HepG2 (cell line): ENCODE measurements at regions not wholly inside any gene's neighbourhood (a gene's known extent, or its start where the extent isn't known, plus 50 kb on each side); places are given as distances from the start of the nearest gene placed in this dataset.

Experiments
- CTCF ChIP-seq: sonication (generic); formaldehyde crosslinking; IDR thresholded peaks from 2 replicates; pipeline ENCODE4 v1.5.0; 2020; ENCODE audit warnings: mild to moderate bottlenecking, missing genetic modification reagents, moderate library complexity
- FOXK2 ChIP-seq: fragments of 450-650 bp; IDR thresholded peaks from 2 replicates; pipeline ENCODE4 v1.6.1; 2016
- HES4 ChIP-seq: sonication (generic); formaldehyde crosslinking; IDR thresholded peaks from 2 replicates; pipeline ENCODE4 v1.9.0; 2021; ENCODE audit warnings: mild to moderate bottlenecking, missing genetic modification reagents, borderline replicate concordance
- KDM6A ChIP-seq: IDR thresholded peaks from 2 replicates; pipeline ENCODE4 v1.6.1; 2016; ENCODE audit warnings: low read depth
- MAFK ChIP-seq, 2 experiments: IDR thresholded peaks in 1 of 2; conservative IDR thresholded peaks in 1 of 2; 2 replicates each; pipeline ENCODE4 v1.6.1; 2011; ENCODE audit warnings: improper control_type of control experiment in 2 of 2, low read length in 2 of 2
- NR3C1 ChIP-seq: sonication (generic); formaldehyde crosslinking; IDR thresholded peaks from 2 replicates; pipeline ENCODE4 v1.4.0; 2020; ENCODE audit warnings: missing genetic modification reagents
- NRL ChIP-seq: sonication (generic); formaldehyde crosslinking; IDR thresholded peaks from 2 replicates; pipeline ENCODE4 v1.5.0; 2020; ENCODE audit warnings: missing genetic modification reagents, mild to moderate bottlenecking, moderate library complexity, borderline replicate concordance
- RBM22 ChIP-seq: fragments of 200-400 bp; formaldehyde crosslinking; optimal IDR thresholded peaks from 2 replicates; pipeline ENCODE3; 2017; ENCODE audit warnings: mild to moderate bottlenecking, low read length, moderate library complexity
- SMAD1 ChIP-seq: sonication (generic); formaldehyde crosslinking; IDR thresholded peaks from 2 replicates; pipeline ENCODE4 v1.4.0; 2020; ENCODE audit warnings: missing genetic modification reagents, low read depth, mild to moderate bottlenecking, borderline replicate concordance
- TFE3 ChIP-seq: IDR thresholded peaks from 2 replicates; pipeline ENCODE4 v1.6.1; 2016
- ZNF274 ChIP-seq: sonication (generic); formaldehyde crosslinking; IDR thresholded peaks from 2 replicates; pipeline ENCODE4 v1.5.1; 2020; ENCODE audit warnings: mild to moderate bottlenecking, missing genetic modification reagents
- ZNF552 ChIP-seq: sonication (generic); formaldehyde crosslinking; IDR thresholded peaks from 2 replicates; pipeline ENCODE4 v1.9.0; 2022; ENCODE audit warnings: missing genetic modification reagents, mild to moderate bottlenecking, borderline replicate concordance
- TF ChIP-seq, protein P1 (sequence below): sonication (generic); formaldehyde crosslinking; IDR thresholded peaks from 2 replicates; pipeline ENCODE4 v1.4.0; 2020; ENCODE audit warnings: mild to moderate bottlenecking, missing genetic modification reagents
- TF ChIP-seq, protein P2 (sequence below): sonication (generic); formaldehyde crosslinking; IDR thresholded peaks from 2 replicates; pipeline ENCODE4 v1.4.0; 2020; ENCODE audit warnings: missing genetic modification reagents

- TF ChIP-seq TFE3 (CRISPR knock-in tag) (no peak), FOXK2 (no peak), KDM6A (no peak), MAFK (conservative IDR thresholded peaks at IDR 0.05 in 1 of 2, IDR thresholded peaks at IDR 0.05 in 1 of 2; ENCODE audit: low read length in 2 of 2) (no peak), CTCF (CRISPR knock-in tag) (no peak), ZNF274 (CRISPR knock-in tag) (no peak), RBM22 (no peak), ZNF552 (no peak), SMAD1 (CRISPR knock-in tag) (no peak), HES4 (CRISPR knock-in tag) (no peak), NR3C1 (no peak), NRL (CRISPR knock-in tag) (no peak)
- TF ChIP-seq, protein P1, sequence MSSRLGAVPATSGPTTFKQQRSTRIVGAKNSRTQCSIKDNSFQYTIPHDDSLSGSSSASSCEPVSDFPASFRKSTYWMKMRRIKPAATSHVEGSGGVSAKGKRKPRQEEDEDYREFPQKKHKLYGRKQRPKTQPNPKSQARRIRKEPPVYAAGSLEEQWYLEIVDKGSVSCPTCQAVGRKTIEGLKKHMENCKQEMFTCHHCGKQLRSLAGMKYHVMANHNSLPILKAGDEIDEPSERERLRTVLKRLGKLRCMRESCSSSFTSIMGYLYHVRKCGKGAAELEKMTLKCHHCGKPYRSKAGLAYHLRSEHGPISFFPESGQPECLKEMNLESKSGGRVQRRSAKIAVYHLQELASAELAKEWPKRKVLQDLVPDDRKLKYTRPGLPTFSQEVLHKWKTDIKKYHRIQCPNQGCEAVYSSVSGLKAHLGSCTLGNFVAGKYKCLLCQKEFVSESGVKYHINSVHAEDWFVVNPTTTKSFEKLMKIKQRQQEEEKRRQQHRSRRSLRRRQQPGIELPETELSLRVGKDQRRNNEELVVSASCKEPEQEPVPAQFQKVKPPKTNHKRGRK = no peak
- TF ChIP-seq, protein P2, sequence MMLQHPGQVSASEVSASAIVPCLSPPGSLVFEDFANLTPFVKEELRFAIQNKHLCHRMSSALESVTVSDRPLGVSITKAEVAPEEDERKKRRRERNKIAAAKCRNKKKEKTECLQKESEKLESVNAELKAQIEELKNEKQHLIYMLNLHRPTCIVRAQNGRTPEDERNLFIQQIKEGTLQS (CRISPR knock-in tag) = no peak
These were observed 158.4 kb downstream of the ANKRD60 start for GRCh38 chr20:58069796-58070663.
